Activated gamma-delta T cell (primary cell): ENCODE measurements at regions not wholly inside any gene's neighbourhood (a gene's known extent, or its start where the extent isn't known, plus 50 kb on each side); places are given as distances from the start of the nearest gene placed in this dataset.
"Not testable (repeated sequence)": the region's sequence is repeated elsewhere in the genome, so short reads cannot be mapped to it uniquely, and the experiment has no call there.

Experiments
- DNase-seq: peaks from one replicate; lab custom pipeline; 2025; lab: John Stamatoyannopoulos, UW

DNA sequence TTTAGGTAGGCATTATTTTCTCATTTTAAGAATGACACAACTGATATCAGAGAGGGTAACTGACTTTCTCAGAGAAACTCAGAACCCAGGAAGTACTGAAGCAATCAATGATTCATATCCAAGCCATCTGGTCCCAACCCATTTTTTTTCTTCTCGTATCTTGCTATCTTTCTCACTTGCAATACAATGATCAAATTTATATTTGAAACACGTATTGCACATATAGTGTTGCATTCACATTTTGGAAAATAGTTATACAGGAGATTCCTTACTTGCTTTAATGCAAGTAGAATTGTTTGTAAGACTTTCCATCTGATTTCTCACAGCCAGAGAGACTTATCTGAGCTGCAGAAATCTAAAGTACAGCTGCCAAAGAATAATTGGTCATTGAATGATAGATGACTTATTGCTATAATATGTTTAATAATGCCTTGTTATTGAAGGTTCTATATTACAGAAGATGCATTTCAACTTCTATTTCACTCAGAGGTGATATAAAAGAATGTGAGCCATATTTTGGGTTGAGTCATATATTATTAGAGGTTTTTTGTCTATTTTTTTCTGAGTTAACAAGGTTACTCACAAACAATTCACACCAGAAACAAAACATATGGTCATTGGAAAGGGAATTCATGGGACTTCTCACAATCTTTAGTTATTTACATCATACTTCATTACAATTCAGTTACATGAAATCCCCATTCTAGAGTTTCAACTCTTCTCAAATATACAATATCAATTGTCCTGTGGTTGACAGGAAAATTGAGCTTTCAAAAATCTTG, 337.5 kb upstream of the CITED2 start:
- DNase-seq = no peak

DNA sequence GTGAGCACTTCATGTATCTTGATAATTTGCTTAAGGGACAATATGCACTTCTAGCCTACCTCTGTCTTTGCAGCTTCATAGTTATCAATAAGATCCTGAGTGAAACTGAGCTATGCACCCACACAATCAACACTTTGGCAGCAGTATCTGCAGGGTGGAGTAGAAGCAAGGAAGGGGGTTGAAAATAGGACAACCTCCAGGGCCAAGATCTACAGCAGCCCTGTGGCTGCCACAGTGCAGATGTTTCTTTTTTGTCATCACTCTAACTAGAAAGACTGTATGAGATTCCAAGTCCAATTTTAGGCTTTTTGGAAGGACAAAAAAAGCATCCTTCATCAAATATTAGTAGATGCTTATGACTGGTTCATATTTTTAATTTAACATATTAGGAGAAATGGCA, 336.1 kb upstream of the CITED2 start:
- no peak for DNase-seq

DNA sequence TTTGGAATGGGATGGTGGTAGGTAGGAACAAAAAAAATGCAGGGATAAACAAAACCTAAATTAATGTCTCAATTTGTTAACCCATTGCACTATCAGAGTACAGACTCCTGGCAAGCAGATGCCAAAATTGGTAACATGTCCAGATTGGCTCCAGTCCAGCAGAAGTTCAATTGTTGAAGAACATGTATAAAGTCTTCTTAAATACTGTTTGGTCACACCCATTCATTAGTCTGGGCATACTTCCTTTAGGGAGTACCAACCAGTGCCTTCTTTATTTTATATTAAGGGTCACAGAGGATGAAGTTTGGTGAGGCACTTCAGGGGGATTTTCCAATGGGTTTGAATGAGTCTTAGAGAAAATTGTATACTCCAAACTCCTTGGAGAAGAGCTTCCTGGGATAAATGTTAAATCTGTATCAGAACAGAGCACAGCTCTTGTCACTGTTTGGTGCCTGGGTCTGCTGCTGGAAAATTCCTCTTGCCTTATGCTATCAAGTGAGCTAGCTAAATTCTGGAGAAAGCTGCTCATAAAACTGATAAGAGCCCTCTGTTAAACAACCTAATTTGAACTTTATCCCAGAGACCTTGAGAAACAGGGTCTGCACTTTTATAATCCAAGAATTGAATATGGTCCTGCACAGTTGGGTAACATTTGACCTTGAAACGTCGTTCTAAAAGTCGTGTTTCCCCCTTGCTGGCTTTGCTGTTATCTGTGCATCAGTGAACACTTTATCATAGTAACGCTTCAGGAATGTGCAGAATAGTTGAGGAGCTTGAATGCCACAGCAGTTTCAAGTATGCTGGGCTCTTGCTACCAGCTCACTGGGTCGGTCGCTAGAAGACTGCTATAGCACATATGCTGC, 334.1 kb upstream of the CITED2 start:
- DNase-seq = no peak

DNA sequence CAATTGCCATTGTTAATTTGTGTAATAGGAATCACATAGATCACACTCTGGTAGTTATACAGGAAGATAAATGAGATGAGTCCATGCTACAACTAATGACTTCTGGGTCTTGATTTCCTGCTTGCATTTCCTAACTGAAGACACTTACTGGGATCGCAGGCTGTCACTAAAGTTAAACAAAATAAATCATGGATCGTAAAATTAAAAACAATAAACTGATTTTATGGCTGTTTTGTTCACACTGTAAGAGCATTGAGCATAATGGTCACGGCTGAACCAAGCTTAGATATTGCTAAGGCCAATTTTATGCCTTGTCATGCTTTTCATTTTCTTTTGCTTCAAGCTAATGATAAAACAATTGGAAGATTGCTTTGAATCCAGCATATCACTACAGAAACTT, 332.5 kb upstream of the CITED2 start:
- no peak for DNase-seq

DNA sequence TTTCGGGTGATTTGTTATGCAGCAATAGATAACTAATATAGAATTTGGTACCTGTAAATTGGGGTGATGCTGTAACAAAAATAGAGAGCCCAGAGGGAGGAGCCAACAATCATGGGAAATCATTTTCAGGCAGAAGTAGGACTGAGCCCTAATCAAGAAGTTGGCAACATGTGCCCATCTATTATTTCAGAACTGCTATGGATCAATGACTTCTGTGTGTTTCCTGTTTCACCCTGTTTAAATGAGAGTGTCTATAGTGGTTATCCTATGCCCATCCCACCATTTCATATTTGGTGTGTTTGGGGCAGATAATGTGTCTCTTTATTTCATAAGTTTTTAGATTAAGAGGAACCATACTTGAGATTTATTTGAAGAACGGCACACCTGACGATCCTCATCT, 330.8 kb upstream of the CITED2 start:
- DNase-seq = no peak

DNA sequence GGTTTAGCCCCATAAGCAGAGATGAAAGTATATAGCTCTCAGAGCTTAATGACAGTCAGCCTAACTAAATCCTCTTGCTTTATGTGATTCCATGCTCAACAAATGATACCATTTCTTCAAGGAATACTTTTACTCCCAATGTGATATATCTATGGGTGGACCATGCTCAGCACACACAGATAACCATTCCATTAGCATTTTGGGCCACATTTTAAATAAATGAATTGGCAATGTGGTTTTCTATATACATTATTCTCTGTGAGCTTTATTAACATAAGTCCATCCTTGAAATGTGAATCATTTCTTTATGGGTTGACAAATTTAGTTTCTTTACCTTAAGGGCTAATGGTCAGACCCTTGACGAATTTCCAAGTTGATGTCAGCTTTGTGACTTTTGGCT, 329.3 kb upstream of the CITED2 start:
- no peak for DNase-seq

DNA sequence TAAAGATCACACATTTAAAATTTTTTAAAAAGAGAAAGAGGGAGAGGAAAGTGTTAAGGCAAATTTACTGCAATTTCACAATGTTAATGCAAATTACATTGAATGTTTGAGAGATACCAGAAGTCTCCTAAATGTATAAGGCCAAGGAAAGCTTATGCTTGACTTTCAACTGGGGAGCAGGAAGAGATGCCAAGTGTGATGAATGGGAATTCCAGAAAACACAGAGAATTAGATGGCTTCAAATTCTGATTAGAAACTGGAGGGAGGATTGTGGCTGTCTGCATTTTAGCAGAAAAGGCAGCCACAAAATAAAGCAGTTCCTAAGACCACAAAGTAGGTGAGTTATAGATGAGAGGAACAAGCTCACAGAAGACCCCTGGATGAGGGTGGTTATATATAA, 328.3 kb upstream of the CITED2 start:
- DNase-seq = no peak

DNA sequence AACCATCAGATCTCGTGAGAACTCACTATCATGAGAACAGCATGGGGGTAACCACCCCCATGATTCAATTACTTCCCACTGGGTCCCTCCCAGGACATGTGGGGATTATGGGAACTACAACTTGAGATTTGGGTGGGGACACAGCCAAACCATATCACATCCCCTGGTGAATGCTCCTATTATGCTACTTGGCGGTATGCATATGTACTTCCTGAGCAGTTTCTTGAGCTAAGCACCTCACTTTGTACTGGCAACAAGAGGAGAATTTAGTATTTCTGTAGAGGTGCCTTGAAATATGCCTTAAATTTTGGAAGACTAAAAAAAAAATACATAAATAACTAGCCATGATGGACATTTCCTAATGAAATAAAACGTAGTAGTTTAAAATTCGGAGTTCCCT, 327.2 kb upstream of the CITED2 start:
- DNase-seq = no peak

DNA sequence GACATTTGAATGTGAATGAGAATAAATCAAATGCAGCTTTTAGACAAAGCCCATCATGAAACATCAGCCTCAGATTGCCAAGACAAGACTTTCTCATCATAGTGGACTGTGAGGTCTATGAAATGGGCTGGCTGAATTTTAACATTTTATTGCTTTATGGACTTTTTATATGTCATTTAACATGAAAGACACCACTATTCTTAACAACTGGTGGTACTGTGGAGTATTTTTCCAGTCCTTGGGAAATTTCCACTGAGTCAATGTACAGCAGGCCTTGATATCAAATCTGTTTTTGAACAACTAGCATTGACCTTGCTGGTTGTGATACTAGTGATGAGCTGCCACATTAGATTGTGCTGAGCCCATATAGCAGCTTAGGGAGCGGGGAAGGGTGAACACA, 326.6 kb upstream of the CITED2 start:
- DNase-seq = no peak

DNA sequence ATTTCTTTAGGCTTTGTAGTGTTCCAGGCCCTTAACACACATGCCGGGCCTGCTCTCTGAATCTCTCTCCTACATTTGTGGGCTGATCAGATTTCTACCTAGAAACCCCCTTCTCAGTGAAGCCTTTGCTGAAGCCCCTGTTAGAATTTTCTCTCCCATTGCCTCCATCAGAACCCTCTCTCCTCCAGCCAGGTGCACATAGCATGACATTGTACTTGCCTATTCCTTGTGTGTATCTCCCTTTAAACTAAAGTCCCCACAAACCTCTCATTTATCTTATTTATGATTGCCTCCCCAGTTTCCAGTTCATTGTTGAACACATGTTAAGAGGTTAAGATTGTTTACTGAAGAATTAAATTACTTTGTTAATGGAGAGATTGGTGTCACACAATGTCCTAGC, 325.5 kb upstream of the CITED2 start:
- DNase-seq = no peak

DNA sequence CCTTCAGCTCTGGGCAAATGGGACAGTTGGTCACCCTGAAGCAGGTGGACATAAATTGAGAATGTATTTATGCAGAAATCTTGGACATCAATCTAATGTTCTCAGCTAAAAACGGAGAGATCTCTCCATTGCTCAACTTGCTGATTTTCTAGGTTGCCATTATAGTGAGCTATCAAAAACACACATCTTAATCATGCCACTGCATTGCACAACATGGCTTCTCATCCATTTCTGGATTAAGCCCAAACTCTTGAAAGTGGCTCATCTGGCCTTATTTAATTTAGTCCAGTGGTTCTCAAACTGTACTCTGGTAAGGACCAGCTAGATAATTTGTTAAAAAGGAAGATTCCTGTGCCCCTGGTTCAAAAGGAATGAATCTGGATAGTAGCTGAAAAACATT, 324.9 kb upstream of the CITED2 start:
- DNase-seq = no peak

DNA sequence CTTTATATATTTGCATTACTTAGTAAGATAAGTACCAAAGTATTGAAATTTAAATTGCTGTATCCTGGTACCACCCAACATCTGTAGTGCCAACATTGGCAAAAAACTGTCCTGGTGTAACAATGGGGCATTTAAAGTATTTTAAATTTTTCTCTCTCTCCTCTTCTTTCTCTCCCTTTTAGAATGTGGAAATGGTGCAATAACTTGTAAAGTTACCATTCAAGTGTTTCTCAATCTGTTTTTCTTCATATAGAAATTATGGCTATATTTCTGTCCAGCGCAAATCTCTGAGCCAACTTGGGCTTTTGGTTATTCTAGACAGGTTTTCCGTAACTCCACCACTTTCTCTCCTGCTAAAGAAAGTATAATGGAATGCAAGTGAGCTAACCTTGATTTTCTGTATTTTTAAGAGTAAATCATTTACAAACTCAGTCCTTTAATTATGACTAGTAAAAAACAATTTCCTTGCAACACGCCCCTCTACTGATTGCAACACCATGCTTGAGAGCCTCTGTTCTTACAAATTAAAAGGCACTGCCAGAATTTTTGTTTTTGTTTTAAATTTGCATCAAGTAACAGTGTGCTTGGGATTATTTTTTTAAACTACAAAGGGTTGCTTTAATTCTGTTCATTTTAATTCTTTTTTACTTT, 324.2 kb upstream of the CITED2 start:
- DNase-seq = no peak

DNA sequence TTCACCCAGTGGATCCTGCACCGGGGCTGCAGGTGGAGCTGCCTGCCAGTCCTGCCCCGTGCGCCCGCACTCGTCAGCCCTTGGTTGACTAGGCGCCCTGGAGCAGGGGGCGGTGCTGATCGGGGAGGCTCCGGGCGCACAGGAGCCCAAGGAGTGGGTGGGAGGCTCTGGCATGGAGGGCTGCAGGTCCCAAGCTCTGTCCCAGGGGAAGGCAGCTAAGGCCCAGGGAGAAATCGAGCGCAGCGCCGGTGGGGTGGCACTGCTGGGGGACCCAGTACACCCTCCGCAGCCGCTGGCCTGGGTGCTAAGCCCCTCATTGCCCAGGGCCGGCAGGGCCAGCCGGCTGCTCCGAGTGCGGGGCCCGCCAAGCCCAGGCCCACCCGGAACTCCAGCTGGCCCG, 323.4 kb upstream of the CITED2 start:
- not testable (repeated sequence) for DNase-seq

DNA sequence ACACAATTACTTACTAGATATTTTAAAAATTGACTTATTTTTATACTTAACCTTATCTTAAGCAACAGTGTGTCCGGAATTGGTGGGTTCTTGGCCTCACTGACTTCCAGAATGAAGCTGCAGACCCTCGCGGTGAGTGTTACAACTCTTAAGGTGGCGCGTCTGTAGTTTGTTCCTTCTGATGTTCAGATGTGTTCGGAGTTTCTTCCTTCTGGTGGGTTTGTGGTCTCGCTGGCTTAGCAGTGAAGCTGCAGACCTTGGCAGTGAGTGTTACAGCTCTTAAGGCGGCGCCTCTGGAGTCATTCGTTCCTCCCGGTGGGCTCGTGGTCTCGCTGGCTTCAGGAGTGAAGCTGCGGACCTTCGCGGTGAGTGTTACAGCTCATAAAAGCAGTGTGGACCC, 322.5 kb upstream of the CITED2 start:
- not testable (repeated sequence) for DNase-seq

DNA sequence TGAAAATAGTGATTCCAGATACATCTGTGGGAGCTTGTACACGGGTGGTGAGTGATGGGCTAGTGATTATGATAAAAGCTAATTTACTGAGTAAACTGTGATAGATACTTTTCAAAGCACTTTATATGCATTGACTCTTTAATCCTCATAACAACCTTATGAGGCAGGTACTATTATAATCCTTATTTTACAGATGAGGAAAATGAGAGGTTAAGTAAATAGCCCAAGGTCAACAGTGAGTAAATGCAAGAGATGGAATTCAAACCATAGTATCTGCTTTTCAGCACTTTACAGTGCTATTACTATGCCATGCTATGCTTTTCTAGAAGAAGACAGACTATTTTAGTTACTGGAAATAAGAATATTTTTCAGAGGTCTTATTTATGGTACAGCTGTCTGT, 320.9 kb upstream of the CITED2 start:
- DNase-seq = no peak

DNA sequence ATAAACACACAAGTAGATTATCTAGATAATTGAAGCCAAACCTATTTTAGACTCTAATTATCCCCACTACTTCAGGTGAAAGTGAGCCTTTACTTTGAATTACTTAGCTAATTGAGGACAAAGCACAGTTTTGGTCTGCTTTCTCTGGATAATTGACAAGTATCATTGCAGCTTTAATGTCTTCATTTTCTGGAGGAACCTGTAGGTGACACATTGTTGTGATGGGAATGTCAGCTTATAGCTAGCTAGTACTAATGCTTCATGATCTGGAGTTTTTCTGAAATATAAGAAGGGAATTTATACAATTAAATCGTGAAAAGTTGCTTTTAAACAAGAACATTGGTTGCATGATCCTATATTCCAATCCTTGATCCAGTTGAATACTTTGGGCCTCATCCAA, 319.3 kb upstream of the CITED2 start:
- no peak for DNase-seq

DNA sequence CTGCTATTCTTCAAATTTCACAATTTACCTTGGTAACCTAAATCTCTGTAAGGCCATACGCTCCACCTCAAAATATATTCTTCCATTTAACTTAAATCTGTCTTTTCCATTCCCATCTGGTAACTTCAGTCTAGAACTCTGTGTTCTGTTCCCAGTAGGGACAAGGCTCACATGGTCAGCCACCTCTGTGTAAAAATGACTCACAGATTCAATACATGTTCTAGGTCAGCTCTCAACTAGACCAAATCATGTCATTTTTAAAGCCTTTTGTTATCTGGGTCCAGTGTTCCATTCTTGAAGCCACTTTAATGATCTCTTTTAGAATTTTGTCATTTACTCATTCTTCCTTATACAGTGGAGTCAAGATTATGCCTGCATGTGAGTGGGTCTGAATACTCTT, 315.6 kb upstream of the CITED2 start:
- DNase-seq = no peak

DNA sequence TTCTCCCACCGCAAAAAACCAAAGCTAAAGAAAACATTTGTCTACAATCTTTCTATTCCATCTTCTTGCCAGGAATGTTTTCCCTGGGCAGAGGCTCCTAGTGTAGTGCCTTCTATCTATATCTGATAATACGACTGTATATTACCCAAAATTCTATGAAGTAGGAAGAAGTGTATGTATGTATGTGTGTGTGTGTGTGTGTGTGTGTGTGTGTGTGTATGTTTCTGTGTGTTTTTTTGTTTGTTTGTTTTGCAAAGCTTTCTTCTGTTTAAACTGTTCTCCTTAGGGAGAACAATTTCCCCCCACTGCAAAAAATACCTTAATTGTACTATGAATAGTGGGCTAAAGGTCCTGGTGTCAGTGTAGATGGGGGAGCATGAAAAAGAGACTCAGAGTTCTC, 312.6 kb upstream of the CITED2 start:
- DNase-seq = no peak

DNA sequence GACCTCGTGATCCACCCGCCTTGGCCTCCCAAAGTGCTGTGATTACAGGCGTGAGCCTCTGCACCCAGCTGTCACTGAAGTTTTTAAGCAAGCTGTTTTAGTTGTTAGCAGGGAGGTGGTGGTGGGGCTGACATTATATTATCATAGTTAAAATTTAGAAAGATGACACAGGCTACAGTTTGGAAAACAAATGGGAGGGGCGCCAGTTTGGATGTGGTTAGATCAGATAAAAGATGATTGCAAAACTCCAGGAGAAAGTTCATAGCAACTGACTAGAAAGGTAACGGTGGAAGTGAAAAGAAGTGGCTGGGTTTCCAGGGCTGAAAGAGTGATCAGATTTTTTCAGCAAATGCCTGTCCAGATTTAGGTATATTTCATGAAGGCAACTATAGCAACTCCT, 311.9 kb upstream of the CITED2 start:
- DNase-seq = no peak

DNA sequence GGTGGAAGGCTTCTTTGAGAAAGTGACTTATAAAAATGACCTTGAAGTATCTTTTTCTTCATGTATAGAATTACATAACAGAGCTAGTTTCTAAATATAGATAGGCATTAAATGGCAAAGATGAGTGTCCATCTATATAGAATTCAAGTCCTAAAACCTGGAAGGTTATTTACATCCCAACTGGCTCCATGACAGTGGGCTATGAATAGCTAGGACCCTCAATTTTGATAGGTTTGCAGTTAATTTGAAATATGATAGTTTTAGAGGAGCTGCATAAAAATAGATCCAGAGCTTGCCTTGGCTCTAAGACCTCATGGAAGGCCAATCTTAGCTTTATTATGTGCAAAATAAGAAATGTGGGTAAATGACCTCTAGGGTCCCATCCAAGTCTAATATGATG, 310.6 kb upstream of the CITED2 start:
- no peak for DNase-seq

DNA sequence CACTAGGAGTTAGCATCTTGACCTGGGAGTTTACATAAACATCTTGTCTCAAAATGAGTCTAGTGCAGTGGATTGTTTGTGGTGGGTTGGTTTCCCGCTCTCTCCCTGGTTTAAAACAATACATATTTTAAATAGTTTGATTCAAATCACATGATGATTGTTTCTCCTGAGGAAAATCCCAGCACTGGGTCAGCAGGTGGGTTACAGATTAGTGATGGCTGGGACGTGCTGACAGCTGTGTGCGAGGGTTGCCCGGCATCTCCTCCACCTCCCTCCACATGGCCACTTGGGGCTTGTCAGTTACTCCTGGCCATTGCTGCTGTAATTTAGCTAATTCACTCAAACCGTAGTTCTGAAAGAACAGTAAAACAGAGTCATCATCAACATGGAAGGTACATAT, 306.4 kb upstream of the CITED2 start:
- no peak for DNase-seq

DNA sequence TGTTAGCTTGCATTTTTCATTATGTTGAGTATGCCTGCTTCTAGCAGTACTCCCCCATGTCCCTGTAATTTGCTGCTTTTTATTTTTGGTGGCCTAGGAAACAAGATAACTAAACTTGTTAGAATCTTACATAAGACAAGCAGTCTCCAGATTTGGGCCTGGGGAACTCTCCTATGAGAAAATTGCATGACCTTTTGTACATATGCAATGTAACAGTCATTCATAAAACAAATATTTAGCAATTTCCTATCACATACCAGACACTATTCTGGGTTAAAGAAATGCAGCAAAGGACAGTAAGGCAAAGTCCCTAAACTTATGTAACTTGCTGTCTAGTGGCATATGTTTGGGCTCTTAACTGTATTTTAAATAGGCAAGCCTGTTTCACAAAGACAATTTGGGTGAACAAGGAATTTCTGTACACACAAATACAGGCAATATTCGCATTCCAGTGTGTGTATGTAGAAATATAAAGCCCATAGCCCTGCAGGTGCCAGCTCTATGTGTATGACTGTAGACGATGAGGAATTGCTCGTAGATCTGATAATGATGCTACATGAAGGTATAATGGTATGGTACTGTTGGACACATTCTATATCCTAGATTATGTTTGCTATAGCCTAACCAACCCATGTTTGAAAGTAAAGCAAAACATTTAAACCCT, 305.2 kb upstream of the CITED2 start:
- DNase-seq = no peak
